Endothelial cell of umbilical vein (primary cell): ENCODE measurements at regions not wholly inside any gene's neighbourhood (a gene's known extent, or its start where the extent isn't known, plus 50 kb on each side); places are given as distances from the start of the nearest gene placed in this dataset.

Source experiments
- BruUV-seq: library from RNA; stranded (reverse); fragments of 400-500 nt; replicated peaks from 2 replicates; lab custom pipeline; 2021; lab: Mats Ljungman, UMichigan
- CTCF ChIA-PET: fragments of 300-600, 350-600 bp; sonication (Branson Sonifier 250); formaldehyde crosslinking; loops from one replicate; lab custom pipeline; 2021; ENCODE audit warnings: antibody characterized with exemption, inconsistent platforms; lab: Charles Lee
- POLR2A ChIA-PET: fragments of 300-600, 350-600 bp; sonication (Branson Sonifier 250); formaldehyde crosslinking; loops from one replicate; lab custom pipeline; 2021; ENCODE audit warnings: antibody characterized with exemption, inconsistent platforms; lab: Charles Lee
- DNase-seq: peaks from one replicate; pipeline ENCODE4 v3.0.0-alpha.2; 2011; ENCODE audit warnings: low read depth, low spot score
- FAIRE-seq: peaks from 2 replicates; lab custom pipeline; 2011; peaks lifted over from hg19 to GRCh38; lab: Jason Lieb, UNC
- H2AFZ ChIP-seq: 2 replicates; pipeline ENCODE4 v1.6.0; 2012; ENCODE audit warnings: low read depth, low read length, control low read depth, inconsistent platforms
- H3K27ac ChIP-seq: 2 replicates; pipeline ENCODE4 v1.5.1; 2011; ENCODE audit warnings: low read depth, mild to moderate bottlenecking, control low read depth, low read length, moderate library complexity; ENCODE audit not compliant: insufficient read depth
- H3K27me3 ChIP-seq, 2 experiments: 2 replicates each; pipeline versions ENCODE4 v1.6.0 to v1.6.1; 2011; ENCODE audit warnings: low read length in 2 of 2, mixed read lengths in 1 of 2; ENCODE audit not compliant: control insufficient read depth in 2 of 2, insufficient read depth in 2 of 2
- H3K36me3 ChIP-seq, 2 experiments: 2 replicates in 1 of 2; 3 replicates in 1 of 2; pipeline ENCODE4 v1.5.1; 2011; ENCODE audit warnings: low read length in 2 of 2, mild to moderate bottlenecking in 1 of 2, moderate library complexity in 1 of 2; ENCODE audit not compliant: control insufficient read depth in 2 of 2, insufficient read depth in 2 of 2; ENCODE audit errors: extremely low read depth in 1 of 2
- H3K4me1 ChIP-seq: 3 replicates; pipeline ENCODE4 v1.5.1; 2011; ENCODE audit warnings: mild to moderate bottlenecking, low read length; ENCODE audit not compliant: control insufficient read depth, insufficient read depth; ENCODE audit errors: extremely low read depth
- H3K4me2 ChIP-seq: 2 replicates; pipeline ENCODE4 v1.6.1; 2011; ENCODE audit warnings: low read length, control low read depth, mixed read lengths; ENCODE audit not compliant: insufficient read depth
- H3K4me3 ChIP-seq, 3 experiments: fragments of 200-600 bp in 1 of 3; sonication (generic), shearing (Covaris generic) in 1 of 3; replicated peaks in 1 of 3; 2 replicates each; pipeline ENCODE4 v1.5.1; 2011 to 2016; ENCODE audit warnings: control low read depth in 3 of 3, low read length in 3 of 3, mild to moderate bottlenecking in 2 of 3, inconsistent platforms in 1 of 3, low read depth in 1 of 3, moderate library complexity in 1 of 3; ENCODE audit not compliant: insufficient read depth in 1 of 3
- H3K79me2 ChIP-seq: 2 replicates; pipeline ENCODE4 v1.6.0; 2012; ENCODE audit warnings: low read length, inconsistent platforms; ENCODE audit not compliant: control insufficient read depth, insufficient read depth
- H3K9ac ChIP-seq: replicated peaks from 2 replicates; pipeline ENCODE3; 2011; ENCODE audit warnings: low read length, control low read depth; ENCODE audit not compliant: insufficient read depth; ENCODE audit errors: extremely low read depth
- H3K9me1 ChIP-seq: replicated peaks from 3 replicates; pipeline ENCODE4 v1.6.0; 2011; ENCODE audit warnings: mild to moderate bottlenecking, low read length; ENCODE audit not compliant: control insufficient read depth, insufficient read depth; ENCODE audit errors: extremely low read depth
- H3K9me3 ChIP-seq: replicated peaks from 2 replicates; pipeline ENCODE4 v1.5.1; 2012; ENCODE audit warnings: low read length, inconsistent platforms; ENCODE audit not compliant: control insufficient read depth, insufficient read depth
- H4K20me1 ChIP-seq: replicated peaks from 2 replicates; pipeline ENCODE3; 2011; ENCODE audit warnings: mild to moderate bottlenecking, low read length; ENCODE audit not compliant: control insufficient read depth, insufficient read depth; ENCODE audit errors: extremely low read depth
- CTCF ChIP-seq, 2 donors: IDR thresholded peaks; 1 replicate in 1 of 2; 2 replicates in 1 of 2; pipeline ENCODE4 v1.5.1; 2011; ENCODE audit warnings: low read length in 2 of 2, mild to moderate bottlenecking in 2 of 2, moderate library complexity in 2 of 2, control low read depth in 1 of 2, inconsistent platforms in 1 of 2, low read depth in 1 of 2; ENCODE audit not compliant: insufficient read depth in 1 of 2; ENCODE audit errors: extremely low read depth in 1 of 2
- EZH2 ChIP-seq: IDR thresholded peaks from 2 replicates; pipeline ENCODE4 v1.6.1; 2012; ENCODE audit warnings: borderline replicate concordance, low read depth, mild to moderate bottlenecking, moderate library complexity, low read length, inconsistent platforms; ENCODE audit not compliant: severe bottlenecking
- FOS ChIP-seq: IDR thresholded peaks from 2 replicates; pipeline ENCODE4 v1.6.1; 2011; ENCODE audit warnings: mild to moderate bottlenecking, low read length, moderate library complexity, borderline replicate concordance; ENCODE audit not compliant: insufficient read depth
- GATA2 ChIP-seq: IDR thresholded peaks from 2 replicates; pipeline ENCODE4 v1.7.0; 2011; ENCODE audit warnings: low read depth, mild to moderate bottlenecking, moderate library complexity, mixed read lengths, low read length; ENCODE audit not compliant: insufficient read length, insufficient read depth
- JUN ChIP-seq: IDR thresholded peaks from 2 replicates; pipeline ENCODE4 v1.6.1; 2011; ENCODE audit warnings: borderline replicate concordance, low read depth; ENCODE audit not compliant: insufficient read length, insufficient read depth
- MAX ChIP-seq: IDR thresholded peaks from 2 replicates; pipeline ENCODE4 v1.6.1; 2011; ENCODE audit not compliant: insufficient read depth, insufficient read length
- MYC ChIP-seq: IDR thresholded peaks from one replicate; pipeline ENCODE4 v1.6.1; 2011; ENCODE audit warnings: mild to moderate bottlenecking, low read depth, low read length
- POLR2A ChIP-seq: IDR thresholded peaks from 2 replicates; pipeline ENCODE4 v1.6.1; 2012; ENCODE audit warnings: low read depth, mild to moderate bottlenecking, control low read depth, low read length
- POLR2AphosphoS5 ChIP-seq: IDR thresholded peaks from 2 replicates; pipeline ENCODE4 v1.6.1; 2012; ENCODE audit warnings: low read depth, mild to moderate bottlenecking, control low read depth, low read length, moderate library complexity; ENCODE audit not compliant: insufficient read depth
- dilution Hi-C: fragments of 300-500 bp; cut with MboI; formaldehyde crosslinking; loops from one replicate; pipeline ENCODE4 v1.15.0; 2019; ENCODE audit warnings: low sequenced_read_pairs; ENCODE audit not compliant: extremely low pct_ligation_motif_present
- intact Hi-C: fragments of 100-400 bp; cut with micrococcal nuclease; formaldehyde crosslinking; loops from one replicate; pipeline ENCODE4 v1.10.0; 2022

- ChIA-PET CTCF (no interaction called here), POLR2A (no interaction called here)
- Histone ChIP-seq H3K27ac (no peak overlapping the region), H3K36me3 (no peaks in the 10 kb centered on the region), H2AFZ (no peak overlapping the region), H3K4me2 (no peak overlapping the region), H3K9ac (no peak overlapping the region), H3K79me2 (no peaks in the 10 kb centered on the region), H3K9me1 (no peaks in the 10 kb centered on the region), H3K27me3 (no peaks in the 10 kb centered on the region), H3K9me3 (no peaks in the 10 kb centered on the region), H3K4me3 (no peak overlapping the region), H3K4me1 (no peaks in the 10 kb centered on the region), H4K20me1 (no peaks in the 10 kb centered on the region)
- BruUV-seq = no TSS peak
- intact Hi-C loops (no loop called here), dilution Hi-C loops (no loop called here)
- TF ChIP-seq GATA2 (no peak), CTCF (IDR thresholded peaks at IDR 0.05; ENCODE audit: extremely low read depth in 1 of 2, insufficient read depth in 1 of 2, low read depth in 1 of 2, low read length in 2 of 2) (no peak), FOS (no peak), JUN (no peak), POLR2A (no peak), MYC (no peak), EZH2 (no peak), POLR2AphosphoS5 (no peak), MAX (no peak)
- DNase-seq = no peak
- FAIRE-seq = no peak
These were observed 580.9 kb downstream of the NYAP2 start for GRCh38 chr2:225980372-225980771.
